ENCODE measurements at regions not wholly inside any gene's neighbourhood (a gene's known extent, or its start where the extent isn't known, plus 50 kb on each side); places are given as distances from the start of the nearest gene placed in this dataset.

DNA sequence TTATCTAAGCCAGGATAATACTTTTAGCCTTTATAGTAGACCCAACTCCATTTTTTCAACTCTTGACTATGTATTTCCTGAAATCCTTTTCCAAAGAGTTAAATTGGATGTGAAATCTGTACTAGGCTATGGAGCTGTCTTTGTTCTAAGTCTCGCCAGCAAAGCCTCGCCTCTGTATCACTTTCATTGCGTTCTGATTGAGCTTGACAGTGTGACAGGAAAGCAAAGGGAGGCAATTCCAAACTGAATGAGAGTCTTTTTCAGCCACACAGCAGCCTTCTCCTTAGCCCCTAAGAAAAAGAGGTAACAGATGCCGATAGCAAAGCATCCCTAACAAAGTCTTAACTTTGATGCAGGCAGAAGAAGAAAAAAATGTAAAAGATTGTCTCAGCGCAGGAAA is 154.6 kb upstream of the OTX2 start:
- Histone ChIP-seq H3K4me3 (replicated peaks in 1 of 3; ENCODE audit: insufficient read depth in 1 of 3, low read depth in 1 of 3, low read length in 3 of 3) (no peak overlapping the region), H2AFZ (ENCODE audit: low read depth, low read length) (no peak overlapping the region), H3K9me1 (replicated peaks; ENCODE audit: control insufficient read depth, extremely low read depth, insufficient read depth, low read length) (no peaks in the 10 kb centered on the region), H4K20me1 (replicated peaks; ENCODE audit: control insufficient read depth, extremely low read depth, insufficient read depth, low read length) (no peaks in the 10 kb centered on the region), H3K27ac (ENCODE audit: insufficient read depth, low read depth, low read length) (no peak overlapping the region), H3K27me3 (ENCODE audit: control insufficient read depth in 2 of 2, insufficient read depth in 2 of 2, low read length in 2 of 2) (no peaks in the 10 kb centered on the region), H3K9me3 (replicated peaks; ENCODE audit: control insufficient read depth, insufficient read depth, low read length) (no peaks in the 10 kb centered on the region), H3K36me3 (ENCODE audit: control insufficient read depth in 2 of 2, extremely low read depth in 1 of 2, insufficient read depth in 2 of 2, low read length in 2 of 2) (no peaks in the 10 kb centered on the region), H3K4me1 (ENCODE audit: control insufficient read depth, extremely low read depth, insufficient read depth, low read length) (no peaks in the 10 kb centered on the region), H3K79me2 (ENCODE audit: control insufficient read depth, insufficient read depth, low read length) (no peaks in the 10 kb centered on the region), H3K9ac (replicated peaks; ENCODE audit: extremely low read depth, insufficient read depth, low read length) (no peak overlapping the region), H3K4me2 (ENCODE audit: insufficient read depth, low read length) (no peak overlapping the region)
- ChIA-PET CTCF (no interaction called here), POLR2A (no interaction called here)
- BruUV-seq (replicated peaks) = no TSS peak
- dilution Hi-C loops (cut with MboI; ENCODE audit: extremely low pct_ligation_motif_present, low sequenced_read_pairs) = no loop called here
- FAIRE-seq (no peak), DNase-seq (ENCODE audit: low read depth, low spot score) (no peak)
- intact Hi-C loops (cut with micrococcal nuclease) = no loop called here
- no peak for TF ChIP-seq POLR2A (IDR thresholded peaks at IDR 0.05; ENCODE audit: low read depth, low read length)
- no peak for TF ChIP-seq FOS (IDR thresholded peaks at IDR 0.05; ENCODE audit: borderline replicate concordance, insufficient read depth, low read length)
- TF ChIP-seq, protein P1, sequence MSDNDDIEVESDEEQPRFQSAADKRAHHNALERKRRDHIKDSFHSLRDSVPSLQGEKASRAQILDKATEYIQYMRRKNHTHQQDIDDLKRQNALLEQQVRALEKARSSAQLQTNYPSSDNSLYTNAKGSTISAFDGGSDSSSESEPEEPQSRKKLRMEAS (IDR thresholded peaks at IDR 0.05; ENCODE audit: insufficient read depth, insufficient read length) = no peak
- no peak for TF ChIP-seq GATA2 (IDR thresholded peaks at IDR 0.05; ENCODE audit: insufficient read depth, insufficient read length, low read depth, low read length)
- TF ChIP-seq POLR2AphosphoS5 (IDR thresholded peaks at IDR 0.05; ENCODE audit: insufficient read depth, low read depth, low read length) = no peak
- no peak for TF ChIP-seq JUN (IDR thresholded peaks at IDR 0.05; ENCODE audit: borderline replicate concordance, insufficient read depth, insufficient read length, low read depth)
- TF ChIP-seq EZH2 (IDR thresholded peaks at IDR 0.05; ENCODE audit: borderline replicate concordance, low read depth, low read length, severe bottlenecking) = no peak
- TF ChIP-seq MYC (IDR thresholded peaks at IDR 0.05; ENCODE audit: low read depth, low read length) = no peak
- TF ChIP-seq, protein P2, sequence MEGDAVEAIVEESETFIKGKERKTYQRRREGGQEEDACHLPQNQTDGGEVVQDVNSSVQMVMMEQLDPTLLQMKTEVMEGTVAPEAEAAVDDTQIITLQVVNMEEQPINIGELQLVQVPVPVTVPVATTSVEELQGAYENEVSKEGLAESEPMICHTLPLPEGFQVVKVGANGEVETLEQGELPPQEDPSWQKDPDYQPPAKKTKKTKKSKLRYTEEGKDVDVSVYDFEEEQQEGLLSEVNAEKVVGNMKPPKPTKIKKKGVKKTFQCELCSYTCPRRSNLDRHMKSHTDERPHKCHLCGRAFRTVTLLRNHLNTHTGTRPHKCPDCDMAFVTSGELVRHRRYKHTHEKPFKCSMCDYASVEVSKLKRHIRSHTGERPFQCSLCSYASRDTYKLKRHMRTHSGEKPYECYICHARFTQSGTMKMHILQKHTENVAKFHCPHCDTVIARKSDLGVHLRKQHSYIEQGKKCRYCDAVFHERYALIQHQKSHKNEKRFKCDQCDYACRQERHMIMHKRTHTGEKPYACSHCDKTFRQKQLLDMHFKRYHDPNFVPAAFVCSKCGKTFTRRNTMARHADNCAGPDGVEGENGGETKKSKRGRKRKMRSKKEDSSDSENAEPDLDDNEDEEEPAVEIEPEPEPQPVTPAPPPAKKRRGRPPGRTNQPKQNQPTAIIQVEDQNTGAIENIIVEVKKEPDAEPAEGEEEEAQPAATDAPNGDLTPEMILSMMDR (IDR thresholded peaks at IDR 0.05; ENCODE audit: extremely low read depth in 1 of 2, insufficient read depth in 1 of 2, low read depth in 1 of 2, low read length in 2 of 2) = no peak
